ENCODE measurements at regions not wholly inside any gene's neighbourhood (a gene's known extent, or its start where the extent isn't known, plus 50 kb on each side); places are given as distances from the start of the nearest gene placed in this dataset.

GRCh38 chr14:39890026-39890425 is 457.8 kb upstream of the FBXO33 start:
- H3K4me1 Mint-ChIP-seq = no peaks in the 10 kb centered on the region
- peaks cover 2% of the 10 kb centered on the region for H3K27me3 Mint-ChIP-seq (ENCODE audit: low read depth, poor library complexity)
- no peak for DNase-seq
- no peak overlapping the region for H3K27ac Mint-ChIP-seq
- peaks cover 4% of the 10 kb centered on the region for H3K36me3 Mint-ChIP-seq (ENCODE audit: low read depth)
- H3K9me3 Mint-ChIP-seq = peaks cover 63% of the 10 kb centered on the region
- no peak overlapping the region for H3K4me3 Mint-ChIP-seq
- TF ChIP-seq CTCF (IDR thresholded peaks at IDR 0.05) = no peak

DNA sequence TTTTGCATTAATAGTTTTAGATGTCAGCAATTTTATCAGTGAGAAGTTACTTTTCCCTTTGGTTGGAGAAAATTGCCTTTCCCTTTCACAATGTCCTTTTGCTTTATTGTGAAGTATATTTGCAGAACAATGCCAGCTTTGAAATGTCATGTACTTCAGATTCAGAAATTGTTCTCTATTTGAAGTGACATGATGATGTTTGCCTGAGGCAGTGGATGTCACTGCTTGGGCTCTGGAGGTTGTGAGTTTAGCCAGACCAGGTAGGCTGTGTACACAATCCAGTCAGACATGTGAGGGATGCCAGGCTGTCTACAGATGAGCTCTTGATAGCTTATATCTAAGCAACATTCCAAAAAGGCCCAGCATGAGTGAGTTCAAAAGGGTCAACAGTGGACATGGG is 451.9 kb upstream of the FBXO33 start:
- Mint-ChIP-seq H3K27ac (no peak overlapping the region), H3K9me3 (peaks cover 20% of the 10 kb centered on the region), H3K4me3 (no peak overlapping the region), H3K4me1 (no peaks in the 10 kb centered on the region), H3K36me3 (ENCODE audit: low read depth) (no peaks in the 10 kb centered on the region), H3K27me3 (ENCODE audit: low read depth, poor library complexity) (no peaks in the 10 kb centered on the region)
- TF ChIP-seq CTCF (IDR thresholded peaks at IDR 0.05) = no peak
- no peak for DNase-seq

DNA sequence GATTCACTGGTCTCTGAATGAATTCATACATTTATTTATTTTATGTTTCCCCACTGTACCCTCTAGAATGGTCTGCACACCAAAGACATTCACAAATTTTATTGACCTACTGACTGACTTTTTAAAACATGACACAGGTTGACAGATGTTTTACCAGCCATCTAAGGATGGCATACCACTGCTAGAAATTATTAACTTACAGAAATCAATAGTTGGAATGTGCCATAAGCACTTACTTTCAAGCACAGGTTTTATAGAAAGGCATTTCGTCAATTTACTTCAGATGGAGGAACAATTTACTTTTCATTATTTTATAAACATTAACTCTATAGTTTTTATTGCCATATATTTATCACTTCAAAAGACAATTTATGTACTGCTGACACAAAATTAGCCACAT is 448.7 kb upstream of the FBXO33 start:
- Mint-ChIP-seq H3K27ac (no peak overlapping the region), H3K27me3 (ENCODE audit: low read depth, poor library complexity) (no peaks in the 10 kb centered on the region), H3K36me3 (ENCODE audit: low read depth) (no peaks in the 10 kb centered on the region), H3K4me1 (peaks cover 11% of the 10 kb centered on the region), H3K9me3 (no peaks in the 10 kb centered on the region), H3K4me3 (no peak overlapping the region)
- no peak for DNase-seq
- no peak for TF ChIP-seq CTCF (IDR thresholded peaks at IDR 0.05)

DNA sequence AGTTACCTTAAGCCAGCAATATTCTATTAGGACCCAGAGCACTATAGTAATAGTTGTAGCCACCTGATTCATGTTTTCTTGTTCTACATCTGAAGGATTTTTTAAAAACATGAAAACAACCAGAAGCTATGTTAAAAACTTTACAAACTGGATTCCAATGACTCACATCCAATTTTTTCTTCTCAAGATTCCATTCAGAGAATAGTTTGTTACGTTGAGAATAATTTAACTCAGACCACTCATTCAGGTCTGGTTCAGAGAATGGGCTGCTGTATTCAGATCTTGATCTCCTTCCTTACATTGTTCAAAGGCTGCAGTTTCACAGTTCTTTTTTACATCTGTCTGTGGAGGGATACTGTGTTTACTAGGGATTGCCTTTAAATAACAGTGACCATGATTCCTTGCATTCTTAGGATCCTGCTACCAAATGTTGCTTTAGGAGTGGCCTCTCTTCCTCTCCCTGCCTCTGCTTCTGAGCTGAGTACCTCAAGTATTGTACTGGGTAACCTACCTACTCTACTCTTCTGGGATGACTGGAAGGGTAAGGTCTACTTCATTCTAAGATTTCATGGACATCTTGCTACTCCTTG is 448.0 kb upstream of the FBXO33 start:
- Mint-ChIP-seq H3K4me1 (peaks cover 18% of the 10 kb centered on the region), H3K27ac (no peak overlapping the region), H3K9me3 (no peaks in the 10 kb centered on the region), H3K27me3 (ENCODE audit: low read depth, poor library complexity) (no peaks in the 10 kb centered on the region), H3K4me3 (no peak overlapping the region), H3K36me3 (ENCODE audit: low read depth) (no peaks in the 10 kb centered on the region)
- no peak for TF ChIP-seq CTCF (IDR thresholded peaks at IDR 0.05)
- DNase-seq = no peak

- no peak overlapping the region for H3K4me3 Mint-ChIP-seq
- TF ChIP-seq CTCF (IDR thresholded peaks at IDR 0.05) = no peak
- no peak overlapping the region for H3K27ac Mint-ChIP-seq
- H3K36me3 Mint-ChIP-seq (ENCODE audit: low read depth) = no peaks in the 10 kb centered on the region
- H3K27me3 Mint-ChIP-seq (ENCODE audit: low read depth, poor library complexity) = no peaks in the 10 kb centered on the region
- no peaks in the 10 kb centered on the region for H3K9me3 Mint-ChIP-seq
- H3K4me1 Mint-ChIP-seq = peaks cover 35% of the 10 kb centered on the region
- DNase-seq = no peak
Observed at GRCh38 chr14:39877577-39878190, 445.5 kb upstream of the FBXO33 start.

- no peak overlapping the region for H3K4me3 Mint-ChIP-seq
- no peak overlapping the region for H3K27ac Mint-ChIP-seq
- H3K36me3 Mint-ChIP-seq (ENCODE audit: low read depth) = no peaks in the 10 kb centered on the region
- no peak for DNase-seq
- no peaks in the 10 kb centered on the region for H3K27me3 Mint-ChIP-seq (ENCODE audit: low read depth, poor library complexity)
- peaks cover 35% of the 10 kb centered on the region for H3K4me1 Mint-ChIP-seq
- no peak for TF ChIP-seq CTCF (IDR thresholded peaks at IDR 0.05)
- H3K9me3 Mint-ChIP-seq = no peaks in the 10 kb centered on the region
Observed at GRCh38 chr14:39876916-39877315, 444.7 kb upstream of the FBXO33 start.
